HEK293 (cell line): ENCODE measurements at regions not wholly inside any gene's neighbourhood (a gene's known extent, or its start where the extent isn't known, plus 50 kb on each side); places are given as distances from the start of the nearest gene placed in this dataset.

Experiments
- YY2 ChIP-seq: fragments of 450-650 bp; formaldehyde crosslinking; IDR thresholded peaks from 2 replicates; pipeline ENCODE4 v1.5.1; 2016; ENCODE audit warnings: missing biosample characterization, missing genetic modification characterization
- ZNF121 ChIP-seq: fragments of 450-650 bp; formaldehyde crosslinking; IDR thresholded peaks from 2 replicates; pipeline ENCODE4 v1.5.1; 2016; ENCODE audit warnings: missing biosample characterization, missing genetic modification characterization
- ZNF747 ChIP-seq: fragments of 450-650 bp; formaldehyde crosslinking; IDR thresholded peaks from 2 replicates; pipeline ENCODE4 v1.5.1; 2016; ENCODE audit warnings: missing biosample characterization, missing genetic modification characterization
- ZNF768 ChIP-seq: fragments of 450-650 bp; formaldehyde crosslinking; IDR thresholded peaks from 2 replicates; pipeline ENCODE4 v1.5.1; 2018; ENCODE audit warnings: missing biosample characterization, mild to moderate bottlenecking, missing genetic modification characterization
- ZNF785 ChIP-seq: fragments of 450-650 bp; formaldehyde crosslinking; IDR thresholded peaks from 2 replicates; pipeline ENCODE4 v1.5.1; 2016; ENCODE audit warnings: missing biosample characterization, missing genetic modification characterization
- TF ChIP-seq, protein P1 (sequence below): fragments of 450-650 bp; formaldehyde crosslinking; IDR thresholded peaks from 2 replicates; pipeline ENCODE4 v1.5.1; 2016; ENCODE audit warnings: missing biosample characterization, missing genetic modification characterization
- TF ChIP-seq, protein P2 (sequence below): fragments of 450-650 bp; formaldehyde crosslinking; IDR thresholded peaks from 2 replicates; pipeline ENCODE4 v1.5.1; 2016; ENCODE audit warnings: missing biosample characterization, missing genetic modification characterization
- TF ChIP-seq, protein P3 (sequence below): fragments of 450-650 bp; IDR thresholded peaks from 2 replicates; pipeline ENCODE4 v1.5.1; 2018; ENCODE audit warnings: missing biosample characterization, missing genetic modification characterization
- TF ChIP-seq, protein P4 (sequence below): fragments of 450-650 bp; formaldehyde crosslinking; IDR thresholded peaks from 2 replicates; pipeline ENCODE4 v1.5.1; 2016; ENCODE audit warnings: missing biosample characterization, missing genetic modification characterization

DNA sequence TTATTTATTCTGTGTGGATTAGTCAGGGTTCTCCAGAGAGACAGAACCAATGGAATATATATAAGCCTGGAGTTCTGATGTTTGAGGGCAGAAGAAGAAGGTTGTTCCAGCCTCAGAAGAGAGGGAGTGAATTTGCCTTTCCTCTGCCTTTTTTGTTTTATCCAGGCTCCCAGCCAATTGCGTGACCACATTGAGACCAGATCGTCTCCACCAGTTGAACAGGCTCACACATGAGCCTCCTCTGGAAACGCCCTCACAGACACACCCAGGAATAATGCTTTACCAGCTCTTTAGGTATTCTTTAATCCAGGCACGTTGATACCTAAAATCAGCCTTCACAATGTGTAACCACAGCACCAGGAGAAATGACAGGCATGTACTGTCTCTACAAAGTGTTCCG lies 923.1 kb downstream of the TBL1XR1 start:
- TF ChIP-seq ZNF768 (tag by site-specific recombination): no peak
- TF ChIP-seq, protein P1, sequence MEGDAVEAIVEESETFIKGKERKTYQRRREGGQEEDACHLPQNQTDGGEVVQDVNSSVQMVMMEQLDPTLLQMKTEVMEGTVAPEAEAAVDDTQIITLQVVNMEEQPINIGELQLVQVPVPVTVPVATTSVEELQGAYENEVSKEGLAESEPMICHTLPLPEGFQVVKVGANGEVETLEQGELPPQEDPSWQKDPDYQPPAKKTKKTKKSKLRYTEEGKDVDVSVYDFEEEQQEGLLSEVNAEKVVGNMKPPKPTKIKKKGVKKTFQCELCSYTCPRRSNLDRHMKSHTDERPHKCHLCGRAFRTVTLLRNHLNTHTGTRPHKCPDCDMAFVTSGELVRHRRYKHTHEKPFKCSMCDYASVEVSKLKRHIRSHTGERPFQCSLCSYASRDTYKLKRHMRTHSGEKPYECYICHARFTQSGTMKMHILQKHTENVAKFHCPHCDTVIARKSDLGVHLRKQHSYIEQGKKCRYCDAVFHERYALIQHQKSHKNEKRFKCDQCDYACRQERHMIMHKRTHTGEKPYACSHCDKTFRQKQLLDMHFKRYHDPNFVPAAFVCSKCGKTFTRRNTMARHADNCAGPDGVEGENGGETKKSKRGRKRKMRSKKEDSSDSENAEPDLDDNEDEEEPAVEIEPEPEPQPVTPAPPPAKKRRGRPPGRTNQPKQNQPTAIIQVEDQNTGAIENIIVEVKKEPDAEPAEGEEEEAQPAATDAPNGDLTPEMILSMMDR (tag by site-specific recombination): no peak
- TF ChIP-seq YY2: no peak
- TF ChIP-seq, protein P2, sequence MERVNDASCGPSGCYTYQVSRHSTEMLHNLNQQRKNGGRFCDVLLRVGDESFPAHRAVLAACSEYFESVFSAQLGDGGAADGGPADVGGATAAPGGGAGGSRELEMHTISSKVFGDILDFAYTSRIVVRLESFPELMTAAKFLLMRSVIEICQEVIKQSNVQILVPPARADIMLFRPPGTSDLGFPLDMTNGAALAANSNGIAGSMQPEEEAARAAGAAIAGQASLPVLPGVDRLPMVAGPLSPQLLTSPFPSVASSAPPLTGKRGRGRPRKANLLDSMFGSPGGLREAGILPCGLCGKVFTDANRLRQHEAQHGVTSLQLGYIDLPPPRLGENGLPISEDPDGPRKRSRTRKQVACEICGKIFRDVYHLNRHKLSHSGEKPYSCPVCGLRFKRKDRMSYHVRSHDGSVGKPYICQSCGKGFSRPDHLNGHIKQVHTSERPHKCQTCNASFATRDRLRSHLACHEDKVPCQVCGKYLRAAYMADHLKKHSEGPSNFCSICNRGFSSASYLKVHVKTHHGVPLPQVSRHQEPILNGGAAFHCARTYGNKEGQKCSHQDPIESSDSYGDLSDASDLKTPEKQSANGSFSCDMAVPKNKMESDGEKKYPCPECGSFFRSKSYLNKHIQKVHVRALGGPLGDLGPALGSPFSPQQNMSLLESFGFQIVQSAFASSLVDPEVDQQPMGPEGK (tag by site-specific recombination): no peak
- TF ChIP-seq, protein P3, sequence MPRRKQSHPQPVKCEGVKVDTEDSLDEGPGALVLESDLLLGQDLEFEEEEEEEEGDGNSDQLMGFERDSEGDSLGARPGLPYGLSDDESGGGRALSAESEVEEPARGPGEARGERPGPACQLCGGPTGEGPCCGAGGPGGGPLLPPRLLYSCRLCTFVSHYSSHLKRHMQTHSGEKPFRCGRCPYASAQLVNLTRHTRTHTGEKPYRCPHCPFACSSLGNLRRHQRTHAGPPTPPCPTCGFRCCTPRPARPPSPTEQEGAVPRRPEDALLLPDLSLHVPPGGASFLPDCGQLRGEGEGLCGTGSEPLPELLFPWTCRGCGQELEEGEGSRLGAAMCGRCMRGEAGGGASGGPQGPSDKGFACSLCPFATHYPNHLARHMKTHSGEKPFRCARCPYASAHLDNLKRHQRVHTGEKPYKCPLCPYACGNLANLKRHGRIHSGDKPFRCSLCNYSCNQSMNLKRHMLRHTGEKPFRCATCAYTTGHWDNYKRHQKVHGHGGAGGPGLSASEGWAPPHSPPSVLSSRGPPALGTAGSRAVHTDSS (tag by site-specific recombination): no peak
- TF ChIP-seq, protein P4, sequence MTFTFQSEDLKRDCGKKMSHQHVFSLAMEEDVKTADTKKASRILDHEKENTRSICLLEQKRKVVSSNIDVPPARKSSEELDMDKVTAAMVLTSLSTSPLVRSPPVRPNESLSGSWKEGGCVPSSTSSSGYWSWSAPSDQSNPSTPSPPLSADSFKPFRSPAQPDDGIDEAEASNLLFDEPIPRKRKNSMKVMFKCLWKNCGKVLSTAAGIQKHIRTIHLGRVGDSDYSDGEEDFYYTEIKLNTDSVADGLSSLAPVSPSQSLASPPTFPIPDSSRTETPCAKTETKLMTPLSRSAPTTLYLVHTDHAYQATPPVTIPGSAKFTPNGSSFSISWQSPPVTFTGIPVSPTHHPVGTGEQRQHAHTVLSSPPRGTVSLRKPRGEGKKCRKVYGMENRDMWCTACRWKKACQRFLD (tag by site-specific recombination): no peak
- TF ChIP-seq ZNF747 (tag by site-specific recombination): no peak
- no peak for TF ChIP-seq ZNF121 (tag by site-specific recombination)
- TF ChIP-seq ZNF785 (tag by site-specific recombination): no peak
